ENCODE measurements at regions not wholly inside any gene's neighbourhood (a gene's known extent, or its start where the extent isn't known, plus 50 kb on each side); places are given as distances from the start of the nearest gene placed in this dataset.

GRCh38 chr13:111424134-111424533 is 103.7 kb downstream of the TEX29 start:
- Histone ChIP-seq H3K9me3 (no peaks in the 10 kb centered on the region), H3K27me3 (peaks cover 0 to 21% (median 1%) of the 10 kb centered on the region in 3 donors), H3K4me1 (no peaks in the 10 kb centered on the region), H3K4me3 (no peak overlapping the region), H3K36me3 (no peaks in the 10 kb centered on the region), H3K27ac (no peak overlapping the region)
- WGBS, 5 donors: 83 to 85% (median 84%) methylated on average over 21 of the region's 21 CpGs
- no peak for DNase-seq
- intact Hi-C loops (cut with DNase I; ENCODE audit: low total_unique reads): no loop called here
- TF ChIP-seq CTCF (IDR thresholded peaks at IDR 0.05): no peak
- TF ChIP-seq POLR2AphosphoS5 (IDR thresholded peaks at IDR 0.05): no peak
- TF ChIP-seq POLR2A (IDR thresholded peaks at IDR 0.05): no peak
- no peak for TF ChIP-seq EP300 (IDR thresholded peaks at IDR 0.05)

GRCh38 chr13:111425326-111425725 is 104.9 kb downstream of the TEX29 start:
- intact Hi-C loops (cut with DNase I; ENCODE audit: low total_unique reads): no loop called here
- Histone ChIP-seq H3K27ac (no peak overlapping the region), H3K36me3 (no peaks in the 10 kb centered on the region), H3K9me3 (no peaks in the 10 kb centered on the region), H3K4me1 (no peaks in the 10 kb centered on the region), H3K4me3 (no peak overlapping the region), H3K27me3 (peaks cover 0 to 26% (median 6%) of the 10 kb centered on the region in 3 donors)
- WGBS, 5 donors: 90 to 96% (median 94%) methylated on average over 6 to 8 of the region's 8 CpGs
- no peak for DNase-seq
- no peak for TF ChIP-seq CTCF (IDR thresholded peaks at IDR 0.05)
- no peak for TF ChIP-seq POLR2A (IDR thresholded peaks at IDR 0.05)
- TF ChIP-seq POLR2AphosphoS5 (IDR thresholded peaks at IDR 0.05): no peak
- no peak for TF ChIP-seq EP300 (IDR thresholded peaks at IDR 0.05)

GRCh38 chr13:111429064-111429558 is 108.7 kb downstream of the TEX29 start:
- no peaks in the 10 kb centered on the region for H3K36me3 ChIP-seq
- H3K27ac ChIP-seq: no peak overlapping the region
- DNase-seq: peak in 1 of 2 donors; percentile 69
- H3K4me1 ChIP-seq: no peaks in the 10 kb centered on the region
- intact Hi-C loops (cut with DNase I; ENCODE audit: low total_unique reads): no loop called here
- no peaks in the 10 kb centered on the region for H3K9me3 ChIP-seq
- peaks cover 0 to 55% (median 12%) of the 10 kb centered on the region in 3 donors for H3K27me3 ChIP-seq
- no peak overlapping the region for H3K4me3 ChIP-seq
- WGBS, 5 donors: 19 to 30% (median 23%) methylated on average over 12 of the region's 12 CpGs
- TF ChIP-seq POLR2A (IDR thresholded peaks at IDR 0.05) (no peak), EP300 (IDR thresholded peaks at IDR 0.05) (no peak), POLR2AphosphoS5 (IDR thresholded peaks at IDR 0.05) (no peak), CTCF (IDR thresholded peaks at IDR 0.05) (peak in 4 of 7 experiments; percentile 5 to 53 (median 26))

- no peak for DNase-seq
- Histone ChIP-seq H3K9me3 (no peaks in the 10 kb centered on the region), H3K36me3 (no peaks in the 10 kb centered on the region), H3K4me3 (no peak overlapping the region), H3K4me1 (no peaks in the 10 kb centered on the region), H3K27ac (no peak overlapping the region), H3K27me3 (peaks cover 0 to 48% (median 12%) of the 10 kb centered on the region in 3 donors)
- 49 to 85% (median 65%) methylated on average over 2 to 3 of the region's 3 CpGs for WGBS, 5 donors
- intact Hi-C loops (cut with DNase I; ENCODE audit: low total_unique reads): no loop called here
- TF ChIP-seq EP300 (IDR thresholded peaks at IDR 0.05): no peak
Observed at GRCh38 chr13:111431206-111431605, 110.8 kb downstream of the TEX29 start.

- Histone ChIP-seq H3K4me3 (no peak overlapping the region), H3K9me3 (no peaks in the 10 kb centered on the region), H3K36me3 (no peaks in the 10 kb centered on the region), H3K27ac (no peak overlapping the region), H3K4me1 (no peaks in the 10 kb centered on the region), H3K27me3 (peaks cover 0 to 32% (median 6%) of the 10 kb centered on the region in 3 donors)
- WGBS, 5 donors: 44 to 76% (median 59%) methylated on average over 3 of the region's 3 CpGs
- no peak for TF ChIP-seq POLR2A (IDR thresholded peaks at IDR 0.05)
- no peak for TF ChIP-seq CTCF (IDR thresholded peaks at IDR 0.05)
- no peak for TF ChIP-seq POLR2AphosphoS5 (IDR thresholded peaks at IDR 0.05)
- DNase-seq: no peak
- intact Hi-C loops (cut with DNase I; ENCODE audit: low total_unique reads): no loop called here
Observed at GRCh38 chr13:111434578-111435159, 114.2 kb downstream of the TEX29 start.

All from stomach (tissue), 8 donors.